Muscle layer of colon (tissue), 2 donors: ENCODE measurements at regions not wholly inside any gene's neighbourhood (a gene's known extent, or its start where the extent isn't known, plus 50 kb on each side); places are given as distances from the start of the nearest gene placed in this dataset.

Experiments used
- H3K27ac ChIP-seq: one replicate; pipeline ENCODE4 v1.7.0; 2013; ENCODE audit warnings: low read depth, mild to moderate bottlenecking, low read length, moderate library complexity
- H3K27me3 ChIP-seq, 2 donors: one replicate each; pipeline ENCODE4 v1.7.0; 2013; ENCODE audit warnings: low read length in 2 of 2, mild to moderate bottlenecking in 2 of 2; ENCODE audit not compliant: insufficient read depth in 2 of 2, control insufficient read depth in 1 of 2
- H3K36me3 ChIP-seq: one replicate; pipeline ENCODE4 v1.7.0; 2013; ENCODE audit warnings: mild to moderate bottlenecking, low read length; ENCODE audit not compliant: insufficient read depth
- H3K4me1 ChIP-seq: one replicate; pipeline ENCODE4 v1.7.0; 2013; ENCODE audit warnings: mild to moderate bottlenecking, low read length; ENCODE audit not compliant: insufficient read depth
- H3K4me3 ChIP-seq, 2 donors: one replicate each; pipeline ENCODE4 v1.7.0; 2013; ENCODE audit warnings: low read length in 2 of 2, low read depth in 1 of 2, mild to moderate bottlenecking in 1 of 2, moderate library complexity in 1 of 2
- H3K9ac ChIP-seq: one replicate; pipeline ENCODE4 v1.7.0; 2013; ENCODE audit warnings: low read length
- H3K9me3 ChIP-seq: one replicate; pipeline ENCODE4 v1.7.0; 2013; ENCODE audit warnings: mild to moderate bottlenecking, low read length
- donor health status: abdominal sarcoma.
- donor health status: Adenocarcinoma of cecum.

GRCh38 chr3:117408811-117409210, 699.2 kb downstream of the TUSC7 start:
- Histone ChIP-seq H3K9me3 (no peaks in the 10 kb centered on the region), H3K27me3 (no peaks in the 10 kb centered on the region), H3K27ac (no peak overlapping the region), H3K9ac (no peak overlapping the region), H3K4me1 (no peaks in the 10 kb centered on the region), H3K36me3 (no peaks in the 10 kb centered on the region), H3K4me3 (no peak overlapping the region)

- no peaks in the 10 kb centered on the region for H3K36me3 ChIP-seq
- no peak overlapping the region for H3K27ac ChIP-seq
- H3K4me1 ChIP-seq, result no peaks in the 10 kb centered on the region
- no peak overlapping the region for H3K4me3 ChIP-seq
- H3K9me3 ChIP-seq, result no peaks in the 10 kb centered on the region
- H3K9ac ChIP-seq, result no peak overlapping the region
- H3K27me3 ChIP-seq, result no peaks in the 10 kb centered on the region
Observed at GRCh38 chr3:117409256-117409655, 699.7 kb downstream of the TUSC7 start.

DNA sequence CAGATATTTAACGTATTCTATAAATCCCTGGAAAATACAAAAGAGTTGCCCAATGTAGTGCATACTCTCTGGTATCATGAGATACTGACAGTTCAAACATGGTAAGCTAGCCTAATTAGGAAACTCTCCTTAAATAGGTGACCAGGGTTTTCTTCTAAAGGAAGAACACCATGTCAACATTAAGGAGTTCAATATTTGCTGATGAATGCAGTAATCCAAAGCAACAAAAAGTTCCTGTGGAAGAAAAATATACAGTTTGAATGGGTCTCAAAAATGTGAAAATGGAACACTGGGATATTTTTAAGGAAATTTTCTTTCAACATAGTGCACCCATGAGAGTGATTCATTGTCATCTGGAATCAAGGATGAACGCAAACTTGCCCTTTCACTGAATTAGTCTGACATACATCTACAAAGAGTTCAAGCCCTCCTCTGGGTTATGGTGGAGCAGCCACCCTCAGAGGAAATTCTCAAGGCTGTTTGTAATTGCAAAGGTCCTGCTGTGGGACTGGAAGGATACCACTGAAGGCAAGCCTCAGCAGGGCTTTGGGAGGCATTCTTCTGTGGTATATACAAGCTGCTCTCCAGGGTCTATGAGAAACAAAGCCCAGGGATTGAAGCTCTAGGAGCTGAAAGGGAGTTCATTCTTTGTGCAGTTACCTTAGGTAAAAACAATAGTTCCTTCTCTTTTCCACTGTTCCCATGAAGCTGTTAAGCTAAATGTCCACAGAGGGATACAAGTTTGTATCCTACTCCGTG, 700.3 kb downstream of the TUSC7 start:
- no peak overlapping the region for H3K27ac ChIP-seq
- no peak overlapping the region for H3K9ac ChIP-seq
- no peak overlapping the region for H3K4me3 ChIP-seq
- H3K9me3 ChIP-seq, result no peaks in the 10 kb centered on the region
- H3K4me1 ChIP-seq, result no peaks in the 10 kb centered on the region
- no peaks in the 10 kb centered on the region for H3K36me3 ChIP-seq
- H3K27me3 ChIP-seq, result no peaks in the 10 kb centered on the region

DNA sequence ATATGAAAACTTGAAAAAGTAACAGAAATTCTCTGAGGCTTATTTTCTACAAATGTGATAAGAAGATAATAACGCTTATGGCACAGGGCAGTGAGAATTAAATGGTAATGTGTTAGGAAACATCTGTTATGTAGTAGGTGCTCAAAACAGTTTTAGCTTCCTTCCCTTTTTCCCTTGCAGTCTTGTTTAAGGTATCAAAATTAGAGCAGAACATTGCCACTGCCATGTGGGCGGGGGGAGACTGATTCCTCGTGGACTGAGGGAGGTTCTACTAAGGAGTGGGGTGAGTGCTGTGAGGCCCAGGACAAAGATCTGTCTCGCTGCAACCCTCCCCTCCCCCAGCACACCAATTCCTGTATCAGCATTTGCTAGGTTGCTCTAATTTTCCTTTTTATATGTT, 702.4 kb downstream of the TUSC7 start:
- Histone ChIP-seq H3K27ac (no peak overlapping the region), H3K36me3 (no peaks in the 10 kb centered on the region), H3K4me1 (no peaks in the 10 kb centered on the region), H3K4me3 (no peak overlapping the region), H3K9ac (no peak overlapping the region), H3K27me3 (no peaks in the 10 kb centered on the region), H3K9me3 (no peaks in the 10 kb centered on the region)

- Histone ChIP-seq H3K9ac (no peak overlapping the region), H3K36me3 (no peaks in the 10 kb centered on the region), H3K9me3 (no peaks in the 10 kb centered on the region), H3K4me3 (no peak overlapping the region), H3K27me3 (no peaks in the 10 kb centered on the region), H3K27ac (no peak overlapping the region), H3K4me1 (no peaks in the 10 kb centered on the region)
Observed at GRCh38 chr3:117417411-117417810, 707.8 kb downstream of the TUSC7 start.

DNA sequence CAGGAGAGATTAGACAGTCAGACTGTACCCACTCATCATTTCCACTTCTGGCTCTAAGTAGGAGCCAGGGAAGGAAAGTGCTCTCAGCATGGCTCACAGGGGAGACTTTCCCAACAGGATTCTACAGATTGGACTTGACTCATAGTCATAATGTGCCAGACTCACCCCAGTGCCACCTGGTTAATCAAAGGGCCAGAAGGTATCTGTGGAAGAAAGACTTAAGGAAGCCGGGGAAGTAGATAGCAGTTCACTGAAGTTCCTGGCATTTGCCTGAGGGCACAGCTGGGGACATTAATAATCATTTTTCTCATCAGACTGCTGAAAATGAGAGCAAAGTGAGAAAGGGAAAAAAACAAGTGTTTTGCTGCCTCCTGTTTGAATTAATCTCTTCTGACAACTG, 717.5 kb downstream of the TUSC7 start:
- no peaks in the 10 kb centered on the region for H3K9me3 ChIP-seq
- H3K4me3 ChIP-seq, result no peak overlapping the region
- H3K36me3 ChIP-seq, result no peaks in the 10 kb centered on the region
- H3K9ac ChIP-seq, result no peak overlapping the region
- H3K27me3 ChIP-seq, result no peaks in the 10 kb centered on the region
- no peaks in the 10 kb centered on the region for H3K4me1 ChIP-seq
- no peak overlapping the region for H3K27ac ChIP-seq

GRCh38 chr3:117433427-117433826, 723.8 kb downstream of the TUSC7 start:
- Histone ChIP-seq H3K9me3 (no peaks in the 10 kb centered on the region), H3K27me3 (no peaks in the 10 kb centered on the region)

DNA sequence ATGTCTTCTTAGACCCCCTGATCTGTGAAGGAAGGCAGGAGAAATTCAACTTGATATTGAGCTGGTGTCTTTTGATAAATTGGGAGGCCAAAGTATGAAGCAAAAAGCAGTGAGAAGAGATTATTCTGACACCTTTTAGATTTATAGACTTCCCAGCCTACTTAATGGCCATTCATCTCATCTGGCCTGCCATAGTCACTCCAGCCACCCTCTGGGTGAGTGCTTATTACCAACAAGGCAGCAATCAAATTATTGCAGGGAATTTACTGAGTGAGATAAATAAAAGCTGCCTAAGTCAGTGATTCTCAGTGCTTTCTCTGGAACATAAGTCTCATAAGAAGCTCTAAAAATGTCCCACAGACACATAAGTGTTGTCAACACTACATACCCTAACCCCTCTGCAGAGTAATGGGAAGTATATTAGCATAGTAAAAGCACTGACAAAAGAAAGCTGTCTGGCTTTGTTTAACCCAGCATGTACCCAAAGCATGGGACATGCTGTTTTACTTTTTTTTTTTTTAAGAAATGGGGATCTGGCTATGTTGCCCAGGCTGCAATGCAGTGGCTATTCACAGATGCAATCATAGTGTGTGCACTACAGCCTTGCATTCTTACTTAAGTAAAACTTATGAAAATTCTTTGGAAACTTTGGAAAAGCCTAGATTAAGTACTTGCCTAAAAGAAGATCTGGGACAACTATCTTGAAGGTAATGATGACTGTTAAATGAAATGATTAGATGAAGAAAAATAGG, 725.3 kb downstream of the TUSC7 start:
- Histone ChIP-seq H3K27ac (no peak overlapping the region), H3K9ac (no peak overlapping the region), H3K36me3 (no peaks in the 10 kb centered on the region), H3K27me3 (no peaks in the 10 kb centered on the region), H3K9me3 (no peaks in the 10 kb centered on the region), H3K4me3 (no peak overlapping the region), H3K4me1 (peaks cover 7% of the 10 kb centered on the region)

More at GRCh38 chr3:117433427-117433826, 723.8 kb downstream of the TUSC7 start:
- H3K27ac ChIP-seq, result no peak overlapping the region
- no peak overlapping the region for H3K9ac ChIP-seq
- no peak overlapping the region for H3K4me3 ChIP-seq
- peaks cover 7% of the 10 kb centered on the region for H3K4me1 ChIP-seq
- no peaks in the 10 kb centered on the region for H3K36me3 ChIP-seq

GRCh38 chr3:117435506-117435905, 725.9 kb downstream of the TUSC7 start:
- Histone ChIP-seq H3K27me3 (no peaks in the 10 kb centered on the region), H3K36me3 (no peaks in the 10 kb centered on the region), H3K4me1 (peaks cover 7% of the 10 kb centered on the region), H3K9ac (no peak overlapping the region), H3K9me3 (no peaks in the 10 kb centered on the region), H3K4me3 (no peak overlapping the region), H3K27ac (no peak overlapping the region)

DNA sequence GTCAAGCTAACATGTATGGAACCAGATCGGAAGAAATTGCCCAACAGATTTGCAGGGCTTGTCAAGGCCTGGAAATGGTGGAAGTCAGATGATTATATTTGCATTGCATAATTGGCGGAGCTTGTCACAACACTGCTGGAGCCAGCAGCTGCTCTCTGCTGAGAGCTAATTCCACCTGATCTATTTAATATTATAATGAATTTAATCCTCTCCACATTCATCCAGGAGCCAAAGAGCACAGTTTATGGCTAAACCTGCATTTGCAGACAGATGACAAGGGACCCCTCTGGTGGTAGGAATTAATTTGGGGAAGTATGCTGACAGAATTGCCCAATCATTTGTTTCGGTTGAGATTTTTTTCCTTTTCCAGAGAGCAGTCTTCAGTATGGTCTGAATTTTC, 730.2 kb downstream of the TUSC7 start:
- Histone ChIP-seq H3K9me3 (no peaks in the 10 kb centered on the region), H3K27ac (no peak overlapping the region)

GRCh38 chr3:117441851-117442250, 732.3 kb downstream of the TUSC7 start:
- no peak overlapping the region for H3K4me3 ChIP-seq
- H3K27ac ChIP-seq, result no peak overlapping the region
- H3K36me3 ChIP-seq, result no peaks in the 10 kb centered on the region
- no peaks in the 10 kb centered on the region for H3K4me1 ChIP-seq
- H3K9ac ChIP-seq, result no peak overlapping the region
- H3K9me3 ChIP-seq, result no peaks in the 10 kb centered on the region
- H3K27me3 ChIP-seq, result no peaks in the 10 kb centered on the region

More for the DNA sequence above, 730.2 kb downstream of the TUSC7 start:
- no peaks in the 10 kb centered on the region for H3K36me3 ChIP-seq
- H3K27me3 ChIP-seq, result no peaks in the 10 kb centered on the region
- no peaks in the 10 kb centered on the region for H3K4me1 ChIP-seq
- H3K9ac ChIP-seq, result no peak overlapping the region
- H3K4me3 ChIP-seq, result no peak overlapping the region

DNA sequence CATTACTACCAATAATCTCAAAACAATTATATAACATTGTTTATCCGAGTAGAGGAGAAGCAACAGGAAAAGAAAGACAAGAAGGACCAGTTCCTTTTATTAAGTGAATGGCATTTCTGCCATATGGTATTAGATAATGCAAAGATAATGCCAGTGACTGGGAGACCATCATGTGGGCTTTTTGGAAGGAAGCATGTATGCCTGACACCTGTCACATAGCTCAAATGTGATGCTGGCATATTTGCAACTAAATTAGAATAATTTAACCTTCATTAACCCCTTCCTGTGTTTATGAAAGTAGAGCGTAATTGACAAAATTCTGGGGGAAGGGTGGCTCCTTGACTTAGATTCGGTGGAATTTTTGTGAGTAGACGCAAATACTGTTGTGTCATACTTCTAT, 733.0 kb downstream of the TUSC7 start:
- no peaks in the 10 kb centered on the region for H3K4me1 ChIP-seq
- H3K36me3 ChIP-seq, result no peaks in the 10 kb centered on the region
- no peak overlapping the region for H3K4me3 ChIP-seq
- no peak overlapping the region for H3K9ac ChIP-seq
- no peaks in the 10 kb centered on the region for H3K27me3 ChIP-seq
- H3K9me3 ChIP-seq, result no peaks in the 10 kb centered on the region
- H3K27ac ChIP-seq, result no peak overlapping the region
